RWPE2 (cell line): ENCODE measurements at regions not wholly inside any gene's neighbourhood (a gene's known extent, or its start where the extent isn't known, plus 50 kb on each side); places are given as distances from the start of the nearest gene placed in this dataset.

Source experiments
- ATAC-seq: fragments of 200-7000 bp; cut with Tn5 transposase; 3 replicates; pipeline ENCODE4 v1.9.1; 2021; ENCODE audit warnings: low read depth
- DNase-seq: peaks from one replicate; pipeline ENCODE4 v3.0.0-alpha.2; 2020; ENCODE audit warnings: low spot score
- H3K27ac ChIP-seq: fragments of 450-650 bp; 2 replicates; pipeline ENCODE4 v1.5.1; 2017; ENCODE audit warnings: mild to moderate bottlenecking; ENCODE audit not compliant: poor library complexity, severe bottlenecking
- H3K27me3 ChIP-seq: fragments of 250-450 bp; sonication (Bioruptor Pico); 2 replicates; pipeline ENCODE4 v1.5.1; 2021; ENCODE audit warnings: mild to moderate bottlenecking, moderate library complexity; ENCODE audit not compliant: insufficient read depth, poor library complexity, severe bottlenecking
- H3K36me3 ChIP-seq: fragments of 250-450 bp; sonication (Bioruptor Pico); 2 replicates; pipeline ENCODE4 v1.5.1; 2020; ENCODE audit warnings: low read depth, mild to moderate bottlenecking, moderate library complexity
- H3K4me1 ChIP-seq: fragments of 250-450 bp; sonication (Bioruptor Pico); 2 replicates; pipeline ENCODE4 v1.5.1; 2021; ENCODE audit warnings: mild to moderate bottlenecking, moderate library complexity; ENCODE audit not compliant: insufficient read depth, poor library complexity, severe bottlenecking
- H3K4me3 ChIP-seq: fragments of 250-450 bp; sonication (Bioruptor Pico); 2 replicates; pipeline ENCODE4 v1.5.1; 2021; ENCODE audit warnings: mild to moderate bottlenecking, moderate library complexity; ENCODE audit not compliant: severe bottlenecking
- H3K9me3 ChIP-seq: fragments of 250-450 bp; sonication (Bioruptor Pico); 2 replicates; pipeline ENCODE4 v1.5.1; 2021; ENCODE audit warnings: mild to moderate bottlenecking, moderate library complexity; ENCODE audit not compliant: severe bottlenecking
- CTCF ChIP-seq: fragments of 450-650 bp; IDR thresholded peaks from one replicate; pipeline ENCODE4 v1.5.1; 2017; ENCODE audit warnings: mild to moderate bottlenecking, moderate library complexity; ENCODE audit not compliant: poor library complexity, severe bottlenecking

DNA sequence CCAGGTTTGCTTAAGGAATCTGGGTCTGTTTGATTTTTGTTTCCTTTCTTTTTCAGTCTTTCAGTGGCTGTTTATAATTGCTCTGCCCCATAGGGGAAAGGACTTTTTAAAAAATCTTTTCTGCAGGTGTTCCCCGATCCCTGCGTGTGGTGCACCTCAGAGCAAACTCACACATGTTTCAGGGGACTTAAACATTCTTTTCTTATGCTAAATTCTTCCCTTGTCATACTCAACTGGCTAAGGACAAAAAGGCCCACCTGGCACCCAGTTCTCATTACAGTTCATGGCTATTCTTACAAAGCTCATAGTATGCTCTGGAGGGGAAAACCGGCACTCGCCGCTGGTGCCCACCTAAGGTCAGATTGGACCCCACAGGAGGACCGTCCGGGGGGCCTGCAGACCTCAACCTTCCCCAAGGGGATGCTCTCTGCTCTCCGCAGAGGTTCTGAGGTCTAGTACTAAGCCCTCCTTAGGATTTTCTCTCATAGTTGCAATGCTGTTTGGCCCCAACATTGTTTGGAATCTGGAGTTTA, 220.3 kb downstream of the HGF start:
- no peak for ATAC-seq

GRCh38 chr7:81534996-81535395, 234.9 kb downstream of the HGF start:
- H3K9me3 ChIP-seq: no peaks in the 10 kb centered on the region

More for the DNA sequence above, 220.3 kb downstream of the HGF start:
- TF ChIP-seq CTCF: no peak
- Histone ChIP-seq H3K4me3 (no peak overlapping the region), H3K4me1 (no peaks in the 10 kb centered on the region), H3K27me3 (no peaks in the 10 kb centered on the region), H3K27ac (no peak overlapping the region), H3K36me3 (no peaks in the 10 kb centered on the region), H3K9me3 (peaks cover 2% of the 10 kb centered on the region)
- DNase-seq: no peak

GRCh38 chr7:81534446-81534845, 235.4 kb downstream of the HGF start:
- H3K36me3 ChIP-seq: no peaks in the 10 kb centered on the region
- H3K9me3 ChIP-seq: no peaks in the 10 kb centered on the region
- no peak overlapping the region for H3K4me3 ChIP-seq
- ATAC-seq: no peak
- no peak overlapping the region for H3K27ac ChIP-seq
- no peak for TF ChIP-seq CTCF
- H3K27me3 ChIP-seq: no peaks in the 10 kb centered on the region
- DNase-seq: no peak
- H3K4me1 ChIP-seq: no peaks in the 10 kb centered on the region

More at GRCh38 chr7:81534996-81535395, 234.9 kb downstream of the HGF start:
- no peak overlapping the region for H3K27ac ChIP-seq
- no peaks in the 10 kb centered on the region for H3K36me3 ChIP-seq
- DNase-seq: no peak
- H3K4me3 ChIP-seq: no peak overlapping the region
- no peak for ATAC-seq
- no peaks in the 10 kb centered on the region for H3K27me3 ChIP-seq
- no peaks in the 10 kb centered on the region for H3K4me1 ChIP-seq
- TF ChIP-seq CTCF: no peak

DNA sequence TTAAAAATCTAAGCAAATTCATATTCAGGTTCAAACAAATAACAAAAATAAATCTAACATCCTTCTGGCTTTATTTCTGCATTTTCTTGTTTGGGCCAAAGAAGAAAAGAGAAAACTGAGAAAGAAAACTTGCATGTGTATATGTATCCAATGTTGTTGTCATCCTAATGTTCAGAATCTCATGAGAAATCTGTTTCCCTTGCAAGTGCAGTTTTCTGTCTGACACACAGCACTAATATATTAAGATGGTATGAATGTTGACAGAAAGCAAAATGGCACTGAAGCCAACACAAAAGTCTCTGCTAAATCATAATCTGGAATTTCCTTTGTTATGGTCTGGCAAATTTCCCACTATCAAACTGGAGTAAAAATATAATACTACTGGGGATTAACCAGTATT, 235.9 kb downstream of the HGF start:
- Histone ChIP-seq H3K27me3 (no peaks in the 10 kb centered on the region), H3K27ac (no peak overlapping the region), H3K36me3 (no peaks in the 10 kb centered on the region), H3K9me3 (no peaks in the 10 kb centered on the region), H3K4me3 (no peak overlapping the region), H3K4me1 (no peaks in the 10 kb centered on the region)
- DNase-seq (no peak), ATAC-seq (no peak)
- no peak for TF ChIP-seq CTCF

DNA sequence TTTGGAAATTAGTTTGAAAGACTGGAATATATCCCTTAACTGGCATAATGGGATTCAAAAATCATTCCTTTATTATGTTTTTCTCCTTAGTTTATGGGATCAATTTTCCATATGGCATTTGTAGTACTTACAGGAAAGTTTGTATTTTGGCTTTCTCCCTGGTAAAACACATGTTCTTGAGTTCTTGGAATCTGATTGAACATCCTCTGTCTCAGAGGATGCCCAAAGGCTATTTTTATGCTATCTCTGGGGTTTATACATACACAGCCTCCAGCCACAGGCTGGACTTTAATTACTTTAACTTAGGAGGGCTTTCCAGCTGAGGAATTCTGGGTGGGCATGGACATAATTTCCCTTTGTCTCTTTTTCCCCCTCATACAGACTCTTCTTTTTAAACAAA, 236.4 kb downstream of the HGF start:
- no peaks in the 10 kb centered on the region for H3K36me3 ChIP-seq
- H3K4me1 ChIP-seq: no peaks in the 10 kb centered on the region
- no peak for DNase-seq
- H3K4me3 ChIP-seq: no peak overlapping the region
- H3K9me3 ChIP-seq: no peaks in the 10 kb centered on the region
- TF ChIP-seq CTCF: no peak
- ATAC-seq: no peak
- H3K27me3 ChIP-seq: no peaks in the 10 kb centered on the region
- H3K27ac ChIP-seq: no peak overlapping the region
